HG02642 (cell line): ENCODE measurements at regions not wholly inside any gene's neighbourhood (a gene's known extent, or its start where the extent isn't known, plus 50 kb on each side); places are given as distances from the start of the nearest gene placed in this dataset.

Source experiments
- ATAC-seq: cut with Tn5 transposase; IDR thresholded peaks from one replicate; pipeline ENCODE4 v1.9.1; 2021; ENCODE audit warnings: mild to moderate bottlenecking; ENCODE audit not compliant: unreplicated experiment, poor library complexity

GRCh38 chr2:19416784-19417684 lies 58.6 kb upstream of the OSR1 start:
- ATAC-seq, result no peak

- ATAC-seq, result no peak
Measured at GRCh38 chr2:19416083-19416482, 57.7 kb upstream of the OSR1 start.

DNA sequence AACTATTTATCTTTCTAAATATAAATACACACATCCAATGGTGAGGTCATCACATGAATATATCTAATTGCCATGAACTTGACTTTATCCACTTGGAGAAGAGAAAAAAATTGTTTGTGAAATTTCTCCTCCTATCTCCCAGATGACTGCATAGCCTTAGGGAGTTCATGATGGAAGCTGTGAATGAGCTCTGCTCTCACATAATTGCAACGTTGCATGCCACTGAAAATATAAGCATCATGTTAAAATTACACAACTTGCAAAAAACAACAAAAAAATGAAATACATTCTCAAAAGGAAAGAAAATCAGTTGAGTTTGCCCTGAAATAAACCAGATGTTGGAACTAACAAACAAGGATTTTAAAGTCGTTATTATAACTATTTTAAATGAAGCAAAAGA lies 50.6 kb upstream of the OSR1 start:
- no peak for ATAC-seq

DNA sequence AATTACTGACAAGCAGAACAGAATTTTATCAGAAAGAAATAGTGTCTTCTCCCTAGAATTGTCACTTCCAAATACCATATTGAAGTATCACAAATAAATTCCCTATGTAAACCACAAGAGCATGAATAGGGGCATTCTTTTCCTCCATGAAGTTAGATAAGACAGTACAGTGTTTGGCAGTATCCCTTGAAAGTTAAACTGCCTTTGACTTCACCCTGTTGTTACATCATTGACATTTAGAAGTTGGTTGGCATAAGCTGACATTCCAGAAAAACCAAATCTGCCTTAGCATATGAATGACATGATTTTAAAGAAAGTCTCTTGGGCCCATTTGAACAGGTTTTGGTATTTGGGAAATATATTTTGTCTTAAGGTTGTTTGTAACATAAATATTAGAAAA lies 50.2 kb upstream of the OSR1 start:
- no peak for ATAC-seq
